GM12878 (cell line): ENCODE measurements at regions not wholly inside any gene's neighbourhood (a gene's known extent, or its start where the extent isn't known, plus 50 kb on each side); places are given as distances from the start of the nearest gene placed in this dataset.

ENCODE experiments used
- ATAC-seq: fragments of 200-7000 bp; cut with Tn5 transposase; 3 replicates; pipeline ENCODE4 v1.9.1; 2020; ENCODE audit warnings: mild to moderate bottlenecking, moderate library complexity
- BruUV-seq: library from RNA; stranded (reverse); fragments of 400-500 nt; replicated peaks from 2 replicates; lab custom pipeline; 2021; lab: Mats Ljungman, UMichigan
- CTCF ChIA-PET: fragments of 300-600 bp; sonication (Branson Sonifier 250); formaldehyde crosslinking; extraction: SDS; loops from one replicate; lab custom pipeline; 2021; ENCODE audit warnings: inconsistent platforms; lab: Yijun Ruan, JAX
- POLR2A ChIA-PET: fragments of 350-600 bp; formaldehyde crosslinking; extraction: SDS; loops from one replicate; lab custom pipeline; 2021; ENCODE audit warnings: inconsistent platforms; lab: Charles Lee
- RAD21 ChIA-PET: fragments of 300-600 bp; sonication (Branson Sonifier 250); formaldehyde crosslinking; loops from one replicate; lab custom pipeline; 2023; ENCODE audit warnings: antibody characterized with exemption; ENCODE audit not compliant: unreplicated experiment; lab: Charles Lee
- SMC1A ChIA-PET: fragments of 300-600 bp; sonication (Branson Sonifier 250); formaldehyde crosslinking; loops from one replicate; lab custom pipeline; 2023; ENCODE audit not compliant: unreplicated experiment, uncharacterized antibody; lab: Charles Lee
- DNase-seq: peaks from one replicate; pipeline ENCODE4 v3.0.0-alpha.2; 2011; ENCODE audit warnings: low read depth, low spot score
- FAIRE-seq: peaks from 3 replicates; lab custom pipeline; 2011; peaks lifted over from hg19 to GRCh38; lab: Jason Lieb, UNC
- H2AFZ ChIP-seq: 2 replicates; pipeline ENCODE4 v1.6.0; 2011; ENCODE audit warnings: low read depth, low read length, control low read depth; ENCODE audit not compliant: control insufficient read depth
- H3K27ac ChIP-seq: 2 replicates; pipeline ENCODE4 v1.5.1; 2011; ENCODE audit warnings: control low read depth; ENCODE audit not compliant: control insufficient read depth, insufficient read depth
- H3K27me3 ChIP-seq, 2 experiments: replicated peaks in 1 of 2; 2 replicates each; pipeline versions ENCODE4 v1.6.0 to v1.6.1; 2011; ENCODE audit warnings: low read length in 1 of 2; ENCODE audit not compliant: control insufficient read depth in 2 of 2, insufficient read depth in 2 of 2
- H3K36me3 ChIP-seq, 2 experiments: 2 replicates each; pipeline ENCODE4 v1.5.1; 2011; ENCODE audit warnings: low read length in 1 of 2; ENCODE audit not compliant: control insufficient read depth in 2 of 2, insufficient read depth in 2 of 2
- H3K4me1 ChIP-seq: 2 replicates; pipeline ENCODE4 v1.6.1; 2011; ENCODE audit warnings: mild to moderate bottlenecking, low read length, moderate library complexity, mixed read lengths; ENCODE audit not compliant: control insufficient read depth, insufficient read depth
- H3K4me2 ChIP-seq: 2 replicates; pipeline ENCODE4 v1.6.0; 2011; ENCODE audit warnings: control low read depth; ENCODE audit not compliant: control insufficient read depth, insufficient read depth
- H3K4me3 ChIP-seq: fragments of 200-600 bp; sonication (generic); 2 replicates; pipeline ENCODE4 v1.5.1; 2016
- H3K79me2 ChIP-seq: 2 replicates; pipeline ENCODE4 v1.6.0; 2011; ENCODE audit warnings: low read length; ENCODE audit not compliant: control insufficient read depth, insufficient read depth
- H3K9ac ChIP-seq: 2 replicates; pipeline ENCODE4 v1.8.0; 2011; ENCODE audit warnings: low read length, control low read depth, mixed read lengths; ENCODE audit not compliant: control insufficient read depth, insufficient read depth
- H3K9me3 ChIP-seq: replicated peaks from 3 replicates; pipeline ENCODE4 v1.5.1; 2011; ENCODE audit warnings: mild to moderate bottlenecking, low read length; ENCODE audit not compliant: control insufficient read depth, insufficient read depth
- H4K20me1 ChIP-seq: 2 replicates; pipeline ENCODE4 v1.6.0; 2011; ENCODE audit not compliant: control insufficient read depth, insufficient read depth
- ETV6 ChIP-seq, 2 experiments: fragments of 450-650 bp in 1 of 2; IDR thresholded peaks in 1 of 2; conservative IDR thresholded peaks in 1 of 2; 2 replicates each; pipeline ENCODE4 v1.6.1; 2014; ENCODE audit warnings: antibody characterized with exemption in 1 of 2, borderline replicate concordance in 1 of 2, low read depth in 1 of 2, mild to moderate bottlenecking in 1 of 2, moderate library complexity in 1 of 2
- GABPA ChIP-seq: IDR thresholded peaks from 2 replicates; pipeline ENCODE4 v1.6.1; 2014; ENCODE audit warnings: antibody characterized with exemption, low read depth, mild to moderate bottlenecking, inconsistent platforms
- LARP7 ChIP-seq: fragments of 450-650 bp; IDR thresholded peaks from 2 replicates; pipeline ENCODE4 v1.6.1; 2017; ENCODE audit warnings: mild to moderate bottlenecking
- NFYB ChIP-seq: IDR thresholded peaks from 2 replicates; pipeline ENCODE4 v1.6.1; 2011; ENCODE audit warnings: low read depth, mild to moderate bottlenecking, low read length, improper control_type of control experiment, moderate library complexity; ENCODE audit not compliant: insufficient read depth
- NR2C2 ChIP-seq: IDR thresholded peaks from 2 replicates; pipeline ENCODE4 v1.6.1; 2011; ENCODE audit warnings: borderline replicate concordance, low read depth; ENCODE audit not compliant: control insufficient read depth, insufficient read length
- PML ChIP-seq: IDR thresholded peaks from 2 replicates; pipeline ENCODE4 v1.6.1; 2012; ENCODE audit warnings: low read length, inconsistent platforms
- POLR2AphosphoS2 ChIP-seq: IDR thresholded peaks from 2 replicates; pipeline ENCODE4 v1.6.1; 2011; ENCODE audit warnings: low read depth, mild to moderate bottlenecking, low read length, improper control_type of control experiment, moderate library complexity
- POLR2AphosphoS5 ChIP-seq: IDR thresholded peaks from 2 replicates; pipeline ENCODE4 v1.6.1; 2011; ENCODE audit warnings: mild to moderate bottlenecking, low read length, inconsistent platforms
- SMAD5 ChIP-seq: IDR thresholded peaks from 2 replicates; pipeline ENCODE4 v1.6.1; 2016; ENCODE audit warnings: antibody characterized with exemption, low read depth
- ZBED1 ChIP-seq: IDR thresholded peaks from 2 replicates; pipeline ENCODE4 v1.6.1; 2016; ENCODE audit warnings: borderline replicate concordance
- WGBS: methylation state at CpG from one replicate; pipeline ENCODE4 v1.1.6; 2016; ENCODE audit warnings: low lambda C conversion rate; ENCODE audit not compliant: insufficient replicate concordance, insufficient coverage; ENCODE audit errors: missing lambda C conversion rate; 5-methylcytosine and 5-hydroxymethylcytosine counted together
- in situ Hi-C: fragments of 300-500 bp; cut with MboI; formaldehyde crosslinking; loops from 9 replicates; pipeline ENCODE4 v1.14.3; 2018; ENCODE audit warnings: mixed read lengths
- intact Hi-C: fragments of 100-400 bp; cut with micrococcal nuclease; formaldehyde crosslinking; loops from one replicate; pipeline ENCODE4 v1.14.2; 2022; ENCODE audit not compliant: unreplicated experiment
- TF ChIP-seq, protein P1 (sequence below): fragments of 450-650 bp; IDR thresholded peaks from 2 replicates; pipeline ENCODE4 v1.6.1; 2016; ENCODE audit warnings: mild to moderate bottlenecking
- TF ChIP-seq, protein P2 (sequence below): fragments of 450-650 bp; formaldehyde crosslinking; IDR thresholded peaks from 2 replicates; pipeline ENCODE4 v1.4.0; 2020; ENCODE audit warnings: mild to moderate bottlenecking, moderate library complexity
- TF ChIP-seq, protein P3 (sequence below): fragments of 450-650 bp; formaldehyde crosslinking; IDR thresholded peaks from 2 replicates; pipeline ENCODE4 v1.4.0; 2022; ENCODE audit warnings: mild to moderate bottlenecking, moderate library complexity

GRCh38 chr1:101408212-101409042, 171.6 kb downstream of the S1PR1 start:
- Histone ChIP-seq H3K27ac (peak overlapping the region; percentile 98), H3K79me2 (peaks cover 12% of the 10 kb centered on the region), H2AFZ (no peak overlapping the region), H3K27me3 (no peaks in the 10 kb centered on the region), H4K20me1 (no peaks in the 10 kb centered on the region), H3K4me1 (peaks cover 59% of the 10 kb centered on the region), H3K9me3 (peaks cover 13% of the 10 kb centered on the region), H3K4me3 (peak overlapping the region; percentile 29), H3K9ac (peak overlapping the region; percentile 77), H3K4me2 (peak overlapping the region; percentile 75), H3K36me3 (peaks cover 0 to 6% of the 10 kb centered on the region in 2 experiments; a peak in 1 of 4 replicates)
- TSS peak; percentile 97 for BruUV-seq
- FAIRE-seq = no peak
- DNase-seq = no peak
- 21% methylated on average over 1 of the region's 1 CpG for whole genome bisulfite sequencing
- in situ Hi-C loops = no loop called here
- intact Hi-C loops = loop anchor here (5.0 kb wide), 1 partner anchor 171 kb away; the partner anchor contains the start of gene S1PR1
- SMC1A ChIA-PET = interaction anchor here (0.8 to 33.8 kb wide), 23 partner anchors 10 to 271 kb away, joined by 3 to 618 read pairs (median 7); no protein-coding TSS in a partner anchor
- peak; percentile 44 for ATAC-seq
- RAD21 ChIA-PET = interaction anchor here (0.7 to 10.8 kb wide), 30 partner anchors 11 to 487 kb away, joined by 3 to 503 read pairs (median 4); partner anchors contain the start of gene DPH5
- CTCF ChIA-PET = interaction anchor here (0.7 to 12.2 kb wide), 26 partner anchors 10 to 271 kb away, joined by 3 to 323 read pairs (median 6); no protein-coding TSS in a partner anchor
- POLR2A ChIA-PET = interaction anchor here (0.7 to 12.2 kb wide), 18 partner anchors 8 to 118 kb away, joined by 3 to 209 read pairs (median 8); no protein-coding TSS in a partner anchor
- TF ChIP-seq, protein P1, sequence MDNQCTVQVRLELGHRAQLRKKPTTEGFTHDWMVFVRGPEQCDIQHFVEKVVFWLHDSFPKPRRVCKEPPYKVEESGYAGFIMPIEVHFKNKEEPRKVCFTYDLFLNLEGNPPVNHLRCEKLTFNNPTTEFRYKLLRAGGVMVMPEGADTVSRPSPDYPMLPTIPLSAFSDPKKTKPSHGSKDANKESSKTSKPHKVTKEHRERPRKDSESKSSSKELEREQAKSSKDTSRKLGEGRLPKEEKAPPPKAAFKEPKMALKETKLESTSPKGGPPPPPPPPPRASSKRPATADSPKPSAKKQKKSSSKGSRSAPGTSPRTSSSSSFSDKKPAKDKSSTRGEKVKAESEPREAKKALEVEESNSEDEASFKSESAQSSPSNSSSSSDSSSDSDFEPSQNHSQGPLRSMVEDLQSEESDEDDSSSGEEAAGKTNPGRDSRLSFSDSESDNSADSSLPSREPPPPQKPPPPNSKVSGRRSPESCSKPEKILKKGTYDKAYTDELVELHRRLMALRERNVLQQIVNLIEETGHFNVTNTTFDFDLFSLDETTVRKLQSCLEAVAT = peak; percentile 97
- TF ChIP-seq POLR2AphosphoS2 (peak; percentile 18; the same call in 1 of the 2 replicates), NR2C2 (no peak), PML (peak; percentile 89), ETV6 (conservative IDR thresholded peaks at IDR 0.05 in 1 of 2, IDR thresholded peaks at IDR 0.05 in 1 of 2; ENCODE audit: borderline replicate concordance in 1 of 2, low read depth in 1 of 2) (no peak), GABPA (no peak), SMAD5 (0 out of 2 replicates have a peak, but pooled peaks have one; percentile 85), ZBED1 (0 out of 2 replicates have a peak, but pooled peaks have one; percentile 4), NFYB (0 out of 2 replicates have a peak, but pooled peaks have one; percentile 48), POLR2AphosphoS5 (peak; percentile 73), LARP7 (no peak)
- TF ChIP-seq, protein P2, sequence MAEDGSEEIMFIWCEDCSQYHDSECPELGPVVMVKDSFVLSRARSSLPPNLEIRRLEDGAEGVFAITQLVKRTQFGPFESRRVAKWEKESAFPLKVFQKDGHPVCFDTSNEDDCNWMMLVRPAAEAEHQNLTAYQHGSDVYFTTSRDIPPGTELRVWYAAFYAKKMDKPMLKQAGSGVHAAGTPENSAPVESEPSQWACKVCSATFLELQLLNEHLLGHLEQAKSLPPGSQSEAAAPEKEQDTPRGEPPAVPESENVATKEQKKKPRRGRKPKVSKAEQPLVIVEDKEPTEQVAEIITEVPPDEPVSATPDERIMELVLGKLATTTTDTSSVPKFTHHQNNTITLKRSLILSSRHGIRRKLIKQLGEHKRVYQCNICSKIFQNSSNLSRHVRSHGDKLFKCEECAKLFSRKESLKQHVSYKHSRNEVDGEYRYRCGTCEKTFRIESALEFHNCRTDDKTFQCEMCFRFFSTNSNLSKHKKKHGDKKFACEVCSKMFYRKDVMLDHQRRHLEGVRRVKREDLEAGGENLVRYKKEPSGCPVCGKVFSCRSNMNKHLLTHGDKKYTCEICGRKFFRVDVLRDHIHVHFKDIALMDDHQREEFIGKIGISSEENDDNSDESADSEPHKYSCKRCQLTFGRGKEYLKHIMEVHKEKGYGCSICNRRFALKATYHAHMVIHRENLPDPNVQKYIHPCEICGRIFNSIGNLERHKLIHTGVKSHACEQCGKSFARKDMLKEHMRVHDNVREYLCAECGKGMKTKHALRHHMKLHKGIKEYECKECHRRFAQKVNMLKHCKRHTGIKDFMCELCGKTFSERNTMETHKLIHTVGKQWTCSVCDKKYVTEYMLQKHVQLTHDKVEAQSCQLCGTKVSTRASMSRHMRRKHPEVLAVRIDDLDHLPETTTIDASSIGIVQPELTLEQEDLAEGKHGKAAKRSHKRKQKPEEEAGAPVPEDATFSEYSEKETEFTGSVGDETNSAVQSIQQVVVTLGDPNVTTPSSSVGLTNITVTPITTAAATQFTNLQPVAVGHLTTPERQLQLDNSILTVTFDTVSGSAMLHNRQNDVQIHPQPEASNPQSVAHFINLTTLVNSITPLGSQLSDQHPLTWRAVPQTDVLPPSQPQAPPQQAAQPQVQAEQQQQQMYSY (CRISPR knock-in tag) = peak; percentile 59; the same call in 1 of the 2 replicates
- TF ChIP-seq, protein P3, sequence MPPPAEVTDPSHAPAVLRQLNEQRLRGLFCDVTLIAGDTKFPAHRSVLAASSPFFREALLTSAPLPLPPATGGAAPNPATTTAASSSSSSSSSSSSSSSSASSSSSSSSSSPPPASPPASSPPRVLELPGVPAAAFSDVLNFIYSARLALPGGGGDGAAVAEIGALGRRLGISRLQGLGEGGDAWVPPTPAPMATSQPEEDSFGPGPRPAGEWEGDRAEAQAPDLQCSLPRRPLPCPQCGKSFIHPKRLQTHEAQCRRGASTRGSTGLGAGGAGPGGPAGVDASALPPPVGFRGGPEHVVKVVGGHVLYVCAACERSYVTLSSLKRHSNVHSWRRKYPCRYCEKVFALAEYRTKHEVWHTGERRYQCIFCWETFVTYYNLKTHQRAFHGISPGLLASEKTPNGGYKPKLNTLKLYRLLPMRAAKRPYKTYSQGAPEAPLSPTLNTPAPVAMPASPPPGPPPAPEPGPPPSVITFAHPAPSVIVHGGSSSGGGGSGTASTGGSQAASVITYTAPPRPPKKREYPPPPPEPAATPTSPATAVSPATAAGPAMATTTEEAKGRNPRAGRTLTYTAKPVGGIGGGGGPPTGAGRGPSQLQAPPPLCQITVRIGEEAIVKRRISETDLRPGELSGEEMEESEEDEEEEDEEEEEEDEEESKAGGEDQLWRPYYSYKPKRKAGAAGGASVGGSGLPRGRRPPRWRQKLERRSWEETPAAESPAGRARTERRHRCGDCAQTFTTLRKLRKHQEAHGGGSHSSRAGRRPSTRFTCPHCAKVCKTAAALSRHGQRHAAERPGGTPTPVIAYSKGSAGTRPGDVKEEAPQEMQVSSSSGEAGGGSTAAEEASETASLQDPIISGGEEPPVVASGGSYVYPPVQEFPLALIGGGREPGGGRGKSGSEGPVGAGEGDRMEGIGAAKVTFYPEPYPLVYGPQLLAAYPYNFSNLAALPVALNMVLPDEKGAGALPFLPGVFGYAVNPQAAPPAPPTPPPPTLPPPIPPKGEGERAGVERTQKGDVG (CRISPR knock-in tag) = peak; percentile 74; the same call in 1 of the 2 replicates
